ENCODE measurements at regions not wholly inside any gene's neighbourhood (a gene's known extent, or its start where the extent isn't known, plus 50 kb on each side); places are given as distances from the start of the nearest gene placed in this dataset.
A peak's percentile ranks its signal among the peaks of the same experiment; 100 is the strongest.

DNA sequence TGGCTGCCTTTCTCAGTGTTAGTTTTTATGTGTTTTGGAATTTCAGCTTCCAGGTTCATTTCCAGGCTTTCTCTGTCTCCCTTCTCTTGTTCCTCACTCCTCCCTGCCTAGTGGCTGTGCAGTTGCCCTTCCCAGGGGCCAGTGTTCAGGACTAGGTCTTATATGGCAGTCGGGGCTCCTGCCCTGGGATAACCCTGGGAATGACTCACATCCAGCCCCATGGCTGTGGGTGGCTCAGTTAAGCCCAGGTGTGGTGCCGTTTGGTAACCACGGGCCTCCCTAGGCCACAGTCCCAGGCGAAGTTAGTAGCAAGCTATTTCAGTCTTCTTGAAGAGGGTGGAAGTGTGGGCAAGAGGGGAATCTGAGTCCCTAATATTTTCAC, 57.4 kb upstream of the DDR1 start:
- TF ChIP-seq, protein P1, sequence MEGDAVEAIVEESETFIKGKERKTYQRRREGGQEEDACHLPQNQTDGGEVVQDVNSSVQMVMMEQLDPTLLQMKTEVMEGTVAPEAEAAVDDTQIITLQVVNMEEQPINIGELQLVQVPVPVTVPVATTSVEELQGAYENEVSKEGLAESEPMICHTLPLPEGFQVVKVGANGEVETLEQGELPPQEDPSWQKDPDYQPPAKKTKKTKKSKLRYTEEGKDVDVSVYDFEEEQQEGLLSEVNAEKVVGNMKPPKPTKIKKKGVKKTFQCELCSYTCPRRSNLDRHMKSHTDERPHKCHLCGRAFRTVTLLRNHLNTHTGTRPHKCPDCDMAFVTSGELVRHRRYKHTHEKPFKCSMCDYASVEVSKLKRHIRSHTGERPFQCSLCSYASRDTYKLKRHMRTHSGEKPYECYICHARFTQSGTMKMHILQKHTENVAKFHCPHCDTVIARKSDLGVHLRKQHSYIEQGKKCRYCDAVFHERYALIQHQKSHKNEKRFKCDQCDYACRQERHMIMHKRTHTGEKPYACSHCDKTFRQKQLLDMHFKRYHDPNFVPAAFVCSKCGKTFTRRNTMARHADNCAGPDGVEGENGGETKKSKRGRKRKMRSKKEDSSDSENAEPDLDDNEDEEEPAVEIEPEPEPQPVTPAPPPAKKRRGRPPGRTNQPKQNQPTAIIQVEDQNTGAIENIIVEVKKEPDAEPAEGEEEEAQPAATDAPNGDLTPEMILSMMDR (IDR thresholded peaks at IDR 0.05; ENCODE audit: unreplicated experiment), result no peak
- H3K36me3 Mint-ChIP-seq (ENCODE audit: low read depth, unreplicated experiment), result no peaks in the 10 kb centered on the region
- H3K4me1 Mint-ChIP-seq (ENCODE audit: unreplicated experiment), result peaks cover 11% of the 10 kb centered on the region
- no peak overlapping the region for H3K27ac Mint-ChIP-seq (ENCODE audit: unreplicated experiment)
- no peak for DNase-seq (ENCODE audit: low spot score)
- no peak overlapping the region for H3K4me3 Mint-ChIP-seq (ENCODE audit: unreplicated experiment)
- H3K9me3 Mint-ChIP-seq (ENCODE audit: unreplicated experiment), result no peaks in the 10 kb centered on the region
- peaks cover 3% of the 10 kb centered on the region for H3K27me3 Mint-ChIP-seq (ENCODE audit: unreplicated experiment)

DNA sequence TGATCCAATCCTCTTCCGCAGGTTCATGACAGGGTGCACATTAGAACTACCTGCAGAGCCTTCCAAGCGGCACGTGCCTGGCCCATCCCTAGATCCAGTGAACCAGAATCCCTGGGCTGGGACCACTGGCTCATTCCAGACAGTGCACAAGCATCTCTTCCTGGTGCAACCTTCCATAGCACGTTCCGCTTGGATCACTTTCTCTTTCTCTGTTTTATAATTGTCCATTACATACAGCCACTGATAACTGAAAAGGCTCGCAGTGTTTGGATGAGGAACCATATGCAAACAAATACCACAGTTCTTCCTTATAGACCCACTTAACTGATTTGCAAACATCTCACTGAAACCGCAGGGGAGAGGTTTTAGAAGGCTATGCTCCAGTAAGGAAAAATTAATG, 59.6 kb upstream of the DDR1 start:
- Mint-ChIP-seq H3K27ac (ENCODE audit: unreplicated experiment) (no peak overlapping the region), H3K9me3 (ENCODE audit: unreplicated experiment) (no peaks in the 10 kb centered on the region), H3K36me3 (ENCODE audit: low read depth, unreplicated experiment) (no peaks in the 10 kb centered on the region), H3K4me1 (ENCODE audit: unreplicated experiment) (peaks cover 3% of the 10 kb centered on the region), H3K27me3 (ENCODE audit: unreplicated experiment) (peaks cover 3% of the 10 kb centered on the region), H3K4me3 (ENCODE audit: unreplicated experiment) (no peak overlapping the region)
- TF ChIP-seq, protein P1 (IDR thresholded peaks at IDR 0.05; ENCODE audit: unreplicated experiment), result no peak
- DNase-seq (ENCODE audit: low spot score), result no peak

DNA sequence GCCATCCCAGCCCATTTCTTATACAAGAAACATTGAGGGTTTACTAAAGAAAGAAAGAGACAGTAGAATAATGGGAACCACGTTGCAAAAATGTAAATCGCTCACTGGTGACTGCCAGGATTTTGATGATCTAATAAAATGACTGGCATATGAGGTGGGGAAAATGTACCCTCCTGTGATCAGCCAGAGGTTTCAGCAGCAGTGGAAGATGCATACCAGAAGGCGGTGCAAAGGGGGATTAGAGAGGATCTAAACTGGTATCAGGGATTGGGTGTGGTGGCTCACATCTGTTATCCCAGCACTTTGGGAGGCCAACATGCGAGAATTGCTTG, 60.8 kb upstream of the DDR1 start:
- peaks cover 2% of the 10 kb centered on the region for H3K4me1 Mint-ChIP-seq (ENCODE audit: unreplicated experiment)
- peak overlapping the region; percentile 42 for H3K27ac Mint-ChIP-seq (ENCODE audit: unreplicated experiment)
- H3K27me3 Mint-ChIP-seq (ENCODE audit: unreplicated experiment), result no peaks in the 10 kb centered on the region
- TF ChIP-seq, protein P1 (IDR thresholded peaks at IDR 0.05; ENCODE audit: unreplicated experiment), result no peak
- H3K9me3 Mint-ChIP-seq (ENCODE audit: unreplicated experiment), result no peaks in the 10 kb centered on the region
- H3K4me3 Mint-ChIP-seq (ENCODE audit: unreplicated experiment), result no peak overlapping the region
- DNase-seq (ENCODE audit: low spot score), result no peak
- H3K36me3 Mint-ChIP-seq (ENCODE audit: low read depth, unreplicated experiment), result no peaks in the 10 kb centered on the region

DNA sequence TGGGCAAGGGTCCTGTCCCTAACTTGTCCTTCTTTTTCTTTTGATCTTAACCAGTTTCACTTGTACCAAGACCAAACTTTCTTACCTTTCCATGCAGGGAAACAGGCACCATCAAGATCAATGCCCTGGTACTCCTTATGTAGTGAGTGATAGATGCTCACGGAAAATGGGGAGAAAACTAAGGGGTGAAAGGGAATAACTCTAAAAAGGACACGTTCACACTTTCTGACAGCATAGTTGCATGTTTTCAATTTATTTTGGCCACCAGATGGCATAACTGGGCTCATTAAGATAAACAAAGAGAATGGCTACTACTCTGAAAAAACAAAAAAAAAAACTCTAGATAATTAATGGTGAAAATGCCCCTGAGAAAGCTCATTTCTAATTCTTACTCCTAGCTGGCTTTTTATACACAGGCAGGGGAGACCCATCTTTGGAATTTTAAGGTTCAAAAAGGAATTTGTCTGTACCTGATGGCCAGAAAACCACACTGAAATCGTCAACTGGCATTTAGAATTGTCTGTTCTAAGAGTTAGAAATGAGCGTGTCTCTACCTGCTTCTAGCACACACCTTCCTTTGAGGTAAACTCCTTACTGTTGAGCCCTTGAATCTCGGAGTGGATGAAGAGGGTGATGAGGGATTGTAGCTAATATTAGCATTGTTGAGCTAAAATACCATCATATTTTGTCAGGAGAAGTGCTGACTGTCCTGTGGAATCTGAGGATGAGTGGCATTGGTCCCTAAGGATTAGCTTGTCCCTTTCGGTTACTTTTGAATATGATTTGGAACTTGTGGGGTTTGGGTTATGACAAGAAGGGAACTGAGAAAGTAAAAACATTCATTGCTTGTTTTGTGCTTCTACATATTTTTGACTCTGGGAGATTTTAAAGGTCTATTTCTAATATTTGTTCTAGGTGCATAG, 62.2 kb upstream of the DDR1 start:
- Mint-ChIP-seq H3K4me1 (ENCODE audit: unreplicated experiment) (peaks cover 5% of the 10 kb centered on the region), H3K27ac (ENCODE audit: unreplicated experiment) (no peak overlapping the region), H3K27me3 (ENCODE audit: unreplicated experiment) (no peaks in the 10 kb centered on the region), H3K36me3 (ENCODE audit: low read depth, unreplicated experiment) (no peaks in the 10 kb centered on the region), H3K9me3 (ENCODE audit: unreplicated experiment) (no peaks in the 10 kb centered on the region), H3K4me3 (ENCODE audit: unreplicated experiment) (no peak overlapping the region)
- TF ChIP-seq, protein P1 (IDR thresholded peaks at IDR 0.05; ENCODE audit: unreplicated experiment), result peak; percentile 47
- DNase-seq (ENCODE audit: low spot score), result no peak

DNA sequence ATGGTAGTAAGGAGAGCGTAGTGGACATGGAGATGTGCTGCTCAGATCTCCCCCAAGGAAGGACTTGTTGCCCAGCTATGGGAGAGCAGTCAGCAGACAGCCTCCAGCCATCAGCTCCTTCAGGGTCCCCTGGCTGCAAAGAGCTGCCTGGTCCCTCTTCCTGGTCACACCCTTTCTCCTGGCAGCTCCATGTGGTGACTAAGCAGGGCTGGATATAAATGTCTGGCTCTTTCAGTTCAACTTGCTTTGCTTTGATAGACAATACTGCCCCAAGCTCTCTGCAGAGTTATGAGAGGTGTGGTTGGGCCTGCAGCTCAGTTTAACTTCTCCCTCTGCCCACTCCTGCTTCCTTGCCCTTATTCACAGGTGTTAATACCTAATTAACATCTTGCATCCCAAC, 64.1 kb upstream of the DDR1 start:
- Mint-ChIP-seq H3K36me3 (ENCODE audit: low read depth, unreplicated experiment) (no peaks in the 10 kb centered on the region), H3K4me1 (ENCODE audit: unreplicated experiment) (peaks cover 5% of the 10 kb centered on the region), H3K27me3 (ENCODE audit: unreplicated experiment) (no peaks in the 10 kb centered on the region), H3K4me3 (ENCODE audit: unreplicated experiment) (no peak overlapping the region), H3K9me3 (ENCODE audit: unreplicated experiment) (no peaks in the 10 kb centered on the region), H3K27ac (ENCODE audit: unreplicated experiment) (no peak overlapping the region)
- DNase-seq (ENCODE audit: low spot score), result no peak
- TF ChIP-seq, protein P1 (IDR thresholded peaks at IDR 0.05; ENCODE audit: unreplicated experiment), result no peak
